NCI-H748 treated with DMSO at 0.1 percent for 48 hours (cell line): ENCODE measurements at regions not wholly inside any gene's neighbourhood (a gene's known extent, or its start where the extent isn't known, plus 50 kb on each side); places are given as distances from the start of the nearest gene placed in this dataset.
"Not testable (repeated sequence)": the region's sequence is repeated elsewhere in the genome, so short reads cannot be mapped to it uniquely, and the experiment has no call there.

Experiments used
- DNase-seq: peaks from one replicate; lab custom pipeline; 2025; lab: John Stamatoyannopoulos, UW

- DNase-seq, result no peak
These were observed 203.6 kb upstream of the CHORDC1 start for GRCh38 chr11:90426442-90426841.

- DNase-seq, result no peak
These were observed 200.5 kb upstream of the CHORDC1 start for GRCh38 chr11:90423378-90423777.

GRCh38 chr11:90422787-90423186, 199.9 kb upstream of the CHORDC1 start:
- DNase-seq, result not testable (repeated sequence)

GRCh38 chr11:90414221-90414620, 191.4 kb upstream of the CHORDC1 start:
- no peak for DNase-seq

GRCh38 chr11:90407350-90407749, 184.5 kb upstream of the CHORDC1 start:
- no peak for DNase-seq

GRCh38 chr11:90392692-90393091, 169.8 kb upstream of the CHORDC1 start:
- DNase-seq, result no peak

GRCh38 chr11:90391756-90392155, 168.9 kb upstream of the CHORDC1 start:
- DNase-seq, result no peak

GRCh38 chr11:90380206-90380605, 157.4 kb upstream of the CHORDC1 start:
- DNase-seq, result no peak

- no peak for DNase-seq
These were observed 151.1 kb upstream of the CHORDC1 start for GRCh38 chr11:90373971-90374370.

GRCh38 chr11:90364527-90364926, 141.7 kb upstream of the CHORDC1 start:
- no peak for DNase-seq

GRCh38 chr11:90363739-90364138, 140.9 kb upstream of the CHORDC1 start:
- no peak for DNase-seq

GRCh38 chr11:90355200-90355599, 132.4 kb upstream of the CHORDC1 start:
- no peak for DNase-seq

GRCh38 chr11:90349731-90350130, 126.9 kb upstream of the CHORDC1 start:
- DNase-seq, result no peak

GRCh38 chr11:90344546-90344945, 121.7 kb upstream of the CHORDC1 start:
- no peak for DNase-seq

GRCh38 chr11:90343673-90344072, 120.8 kb upstream of the CHORDC1 start:
- no peak for DNase-seq

GRCh38 chr11:90341986-90342385, 119.1 kb upstream of the CHORDC1 start:
- no peak for DNase-seq

GRCh38 chr11:90332415-90332814, 109.6 kb upstream of the CHORDC1 start:
- DNase-seq, result no peak

GRCh38 chr11:90330632-90331031, 107.8 kb upstream of the CHORDC1 start:
- DNase-seq, result no peak

GRCh38 chr11:90329043-90329442, 106.2 kb upstream of the CHORDC1 start:
- DNase-seq, result no peak

GRCh38 chr11:90326647-90327046, 103.8 kb upstream of the CHORDC1 start:
- DNase-seq, result no peak

- DNase-seq, result no peak
These were observed 100.4 kb upstream of the CHORDC1 start for GRCh38 chr11:90323289-90323688.

GRCh38 chr11:90321018-90321417, 98.2 kb upstream of the CHORDC1 start:
- no peak for DNase-seq

- DNase-seq, result no peak
These were observed 95.8 kb upstream of the CHORDC1 start for GRCh38 chr11:90318651-90319050.

- no peak for DNase-seq
These were observed 87.4 kb upstream of the CHORDC1 start for GRCh38 chr11:90310210-90310609.

GRCh38 chr11:90309693-90310092, 86.8 kb upstream of the CHORDC1 start:
- DNase-seq, result no peak
